PC-9 (cell line): ENCODE measurements at regions not wholly inside any gene's neighbourhood (a gene's known extent, or its start where the extent isn't known, plus 50 kb on each side); places are given as distances from the start of the nearest gene placed in this dataset.

Source experiments
- BruUV-seq: library from RNA; stranded (reverse); fragments of 400-500 nt; replicated peaks from 2 replicates; lab custom pipeline; 2021; lab: Mats Ljungman, UMichigan
- CTCF ChIA-PET: fragments of 300-600 bp; sonication (Branson Sonifier 250); formaldehyde crosslinking; loops from one replicate; lab custom pipeline; 2022; ENCODE audit warnings: antibody characterized with exemption; lab: Charles Lee
- POLR2A ChIA-PET: fragments of 300-600 bp; sonication (Branson Sonifier 250); formaldehyde crosslinking; loops from one replicate; lab custom pipeline; 2022; ENCODE audit warnings: antibody characterized with exemption; ENCODE audit not compliant: unreplicated experiment; lab: Charles Lee
- DNase-seq, 2 experiments: peaks; one replicate each; pipeline versions ENCODE4 v3.0.0 to v3.0.0-alpha.2; 2015 to 2022; ENCODE audit warnings: mixed read lengths in 1 of 2
- H2AFZ ChIP-seq: fragments of 200-600 bp; sonication (generic); 2 replicates; pipeline ENCODE4 v1.8.1; 2017; ENCODE audit warnings: antibody characterized with exemption
- H3F3A ChIP-seq: fragments of 200-600 bp; sonication (generic); 2 replicates; pipeline ENCODE4 v1.8.1; 2017; ENCODE audit warnings: antibody characterized with exemption, mild to moderate bottlenecking, low read depth; ENCODE audit not compliant: insufficient read depth
- H3K27ac ChIP-seq: fragments of 200-600 bp; sonication (generic); 2 replicates; pipeline ENCODE4 v1.6.1; 2016; ENCODE audit warnings: mixed run types
- H3K27me3 ChIP-seq: fragments of 200-600 bp; sonication (generic); 2 replicates; pipeline ENCODE4 v1.6.1; 2016; ENCODE audit warnings: low read depth, mixed run types; ENCODE audit not compliant: insufficient read depth
- H3K36me3 ChIP-seq: fragments of 200-600 bp; sonication (generic); 2 replicates; pipeline ENCODE4 v1.6.1; 2016; ENCODE audit warnings: low read depth, mixed run types
- H3K4me1 ChIP-seq: fragments of 200-600 bp; sonication (generic); replicated peaks from 2 replicates; pipeline ENCODE4 v1.6.1; 2016; ENCODE audit warnings: mixed run types; ENCODE audit not compliant: insufficient read depth
- H3K4me2 ChIP-seq: fragments of 200-600 bp; sonication (generic); 2 replicates; pipeline ENCODE4 v1.6.1; 2017; ENCODE audit warnings: mixed run types
- H3K4me3 ChIP-seq: fragments of 200-600 bp; sonication (generic); 2 replicates; pipeline ENCODE4 v1.6.1; 2016; ENCODE audit warnings: mixed run types
- H3K79me2 ChIP-seq: fragments of 200-600 bp; sonication (generic); 2 replicates; pipeline ENCODE4 v1.6.1; 2017; ENCODE audit warnings: low read depth, mixed run types
- H3K9me2 ChIP-seq: fragments of 200-600 bp; sonication (generic); 2 replicates; pipeline ENCODE4 v1.8.1; 2017; ENCODE audit warnings: mild to moderate bottlenecking; ENCODE audit not compliant: insufficient read depth
- H3K9me3 ChIP-seq: fragments of 200-600 bp; sonication (generic); 2 replicates; pipeline ENCODE4 v1.8.1; 2016; ENCODE audit warnings: low read depth; ENCODE audit not compliant: insufficient read depth
- H4K20me1 ChIP-seq: fragments of 200-600 bp; sonication (generic); 2 replicates; pipeline ENCODE4 v1.8.1; 2017; ENCODE audit not compliant: insufficient read depth
- CTCF ChIP-seq: fragments of 200-600 bp; sonication (generic); conservative IDR thresholded peaks from 2 replicates; pipeline ENCODE4 v1.6.1; 2017; ENCODE audit warnings: mixed run types, antibody characterized with exemption, mild to moderate bottlenecking, moderate library complexity
- EZH2 ChIP-seq: fragments of 200-600 bp; sonication (generic); IDR thresholded peaks from 2 replicates; pipeline ENCODE4 v1.8.0; 2017; ENCODE audit warnings: antibody characterized with exemption, low read depth
- intact Hi-C: fragments of 100-400 bp; cut with micrococcal nuclease; formaldehyde crosslinking; loops from one replicate; pipeline ENCODE4 v1.10.0; 2022; ENCODE audit not compliant: unreplicated experiment

GRCh38 chr5:40165106-40165788 lies 514.5 kb upstream of the PTGER4 start:
- no peaks in the 10 kb centered on the region for H3F3A ChIP-seq
- TF ChIP-seq EZH2 (no peak), CTCF (no peak)
- no peaks in the 10 kb centered on the region for H4K20me1 ChIP-seq
- ChIA-PET POLR2A (no interaction called here), CTCF (no interaction called here)
- no peak overlapping the region for H3K4me2 ChIP-seq
- H3K9me3 ChIP-seq = peaks cover 3% of the 10 kb centered on the region
- no peak overlapping the region for H3K4me3 ChIP-seq
- no peak overlapping the region for H2AFZ ChIP-seq
- no peak overlapping the region for H3K27ac ChIP-seq
- intact Hi-C loops = loop anchor here (5.0 kb wide), 1 partner anchor 572 kb away; no protein-coding TSS in a partner anchor
- H3K9me2 ChIP-seq = no peaks in the 10 kb centered on the region
- BruUV-seq = no TSS peak
- no peaks in the 10 kb centered on the region for H3K36me3 ChIP-seq
- no peaks in the 10 kb centered on the region for H3K79me2 ChIP-seq
- H3K4me1 ChIP-seq = no peaks in the 10 kb centered on the region
- no peak for DNase-seq
- no peaks in the 10 kb centered on the region for H3K27me3 ChIP-seq

- POLR2A ChIA-PET = interaction anchor here (0.7 kb wide), 1 partner anchor 445 kb away, joined by 7 read pairs; no protein-coding TSS in a partner anchor
- H4K20me1 ChIP-seq = no peaks in the 10 kb centered on the region
- no peaks in the 10 kb centered on the region for H3K9me2 ChIP-seq
- H3K9me3 ChIP-seq = no peaks in the 10 kb centered on the region
- no peaks in the 10 kb centered on the region for H3F3A ChIP-seq
- DNase-seq = no peak
- H2AFZ ChIP-seq = no peak overlapping the region
- H3K4me2 ChIP-seq = no peak overlapping the region
- H3K4me3 ChIP-seq = no peak overlapping the region
- BruUV-seq = no TSS peak
- no peaks in the 10 kb centered on the region for H3K79me2 ChIP-seq
- H3K4me1 ChIP-seq = no peaks in the 10 kb centered on the region
- H3K27ac ChIP-seq = no peak overlapping the region
- no peaks in the 10 kb centered on the region for H3K36me3 ChIP-seq
- TF ChIP-seq CTCF (no peak), EZH2 (no peak)
- CTCF ChIA-PET = no interaction called here
- intact Hi-C loops = no loop called here
- H3K27me3 ChIP-seq = no peaks in the 10 kb centered on the region
Measured at GRCh38 chr5:40160435-40160834, 519.3 kb upstream of the PTGER4 start.

GRCh38 chr5:40154194-40154593 lies 525.5 kb upstream of the PTGER4 start:
- H3K27ac ChIP-seq = no peak overlapping the region
- no peaks in the 10 kb centered on the region for H3K9me2 ChIP-seq
- no peak for TF ChIP-seq EZH2
- no peak for TF ChIP-seq CTCF
- no peak overlapping the region for H3K4me3 ChIP-seq
- H3F3A ChIP-seq = no peaks in the 10 kb centered on the region
- no peaks in the 10 kb centered on the region for H3K36me3 ChIP-seq
- ChIA-PET CTCF (no interaction called here), POLR2A (interaction anchor here (0.7 kb wide), 1 partner anchor 286 kb away, joined by 4 read pairs; no protein-coding TSS in a partner anchor)
- no TSS peak for BruUV-seq
- intact Hi-C loops = no loop called here
- no peaks in the 10 kb centered on the region; the same call in 1 of the 2 replicates for H3K9me3 ChIP-seq
- DNase-seq = no peak
- no peaks in the 10 kb centered on the region for H3K4me1 ChIP-seq
- H3K79me2 ChIP-seq = no peaks in the 10 kb centered on the region
- no peak overlapping the region for H3K4me2 ChIP-seq
- no peak overlapping the region for H2AFZ ChIP-seq
- H3K27me3 ChIP-seq = no peaks in the 10 kb centered on the region
- H4K20me1 ChIP-seq = no peaks in the 10 kb centered on the region
